RWPE2 (cell line): ENCODE measurements at regions not wholly inside any gene's neighbourhood (a gene's known extent, or its start where the extent isn't known, plus 50 kb on each side); places are given as distances from the start of the nearest gene placed in this dataset.

Experiments
- ATAC-seq: fragments of 200-7000 bp; cut with Tn5 transposase; 3 replicates; pipeline ENCODE4 v1.9.1; 2021; ENCODE audit warnings: low read depth
- DNase-seq: peaks from one replicate; pipeline ENCODE4 v3.0.0-alpha.2; 2020; ENCODE audit warnings: low spot score
- H3K27ac ChIP-seq: fragments of 450-650 bp; 2 replicates; pipeline ENCODE4 v1.5.1; 2017; ENCODE audit warnings: mild to moderate bottlenecking; ENCODE audit not compliant: poor library complexity, severe bottlenecking
- H3K27me3 ChIP-seq: fragments of 250-450 bp; sonication (Bioruptor Pico); 2 replicates; pipeline ENCODE4 v1.5.1; 2021; ENCODE audit warnings: mild to moderate bottlenecking, moderate library complexity; ENCODE audit not compliant: insufficient read depth, poor library complexity, severe bottlenecking
- H3K36me3 ChIP-seq: fragments of 250-450 bp; sonication (Bioruptor Pico); 2 replicates; pipeline ENCODE4 v1.5.1; 2020; ENCODE audit warnings: low read depth, mild to moderate bottlenecking, moderate library complexity
- H3K4me1 ChIP-seq: fragments of 250-450 bp; sonication (Bioruptor Pico); 2 replicates; pipeline ENCODE4 v1.5.1; 2021; ENCODE audit warnings: mild to moderate bottlenecking, moderate library complexity; ENCODE audit not compliant: insufficient read depth, poor library complexity, severe bottlenecking
- H3K4me3 ChIP-seq: fragments of 250-450 bp; sonication (Bioruptor Pico); 2 replicates; pipeline ENCODE4 v1.5.1; 2021; ENCODE audit warnings: mild to moderate bottlenecking, moderate library complexity; ENCODE audit not compliant: severe bottlenecking
- H3K9me3 ChIP-seq: fragments of 250-450 bp; sonication (Bioruptor Pico); 2 replicates; pipeline ENCODE4 v1.5.1; 2021; ENCODE audit warnings: mild to moderate bottlenecking, moderate library complexity; ENCODE audit not compliant: severe bottlenecking
- CTCF ChIP-seq: fragments of 450-650 bp; IDR thresholded peaks from one replicate; pipeline ENCODE4 v1.5.1; 2017; ENCODE audit warnings: mild to moderate bottlenecking, moderate library complexity; ENCODE audit not compliant: poor library complexity, severe bottlenecking

- Histone ChIP-seq H3K4me3 (no peak overlapping the region), H3K9me3 (no peaks in the 10 kb centered on the region), H3K4me1 (no peaks in the 10 kb centered on the region), H3K27me3 (no peaks in the 10 kb centered on the region), H3K27ac (no peak overlapping the region), H3K36me3 (no peaks in the 10 kb centered on the region)
- ATAC-seq (no peak), DNase-seq (no peak)
- no peak for TF ChIP-seq CTCF
Observed at GRCh38 chrX:68915778-68916177, 87.0 kb downstream of the EFNB1 start.

- Histone ChIP-seq H3K9me3 (no peaks in the 10 kb centered on the region), H3K4me1 (no peaks in the 10 kb centered on the region), H3K36me3 (no peaks in the 10 kb centered on the region), H3K4me3 (no peak overlapping the region), H3K27me3 (no peaks in the 10 kb centered on the region), H3K27ac (no peak overlapping the region)
- TF ChIP-seq CTCF: no peak
- ATAC-seq: no peak
- DNase-seq: no peak
Observed at GRCh38 chrX:68914479-68914946, 85.7 kb downstream of the EFNB1 start.

GRCh38 chrX:68913249-68913547 is 84.4 kb downstream of the EFNB1 start:
- H3K27ac ChIP-seq: no peak overlapping the region
- TF ChIP-seq CTCF: no peak
- no peaks in the 10 kb centered on the region for H3K4me1 ChIP-seq
- DNase-seq: no peak
- ATAC-seq: no peak
- H3K9me3 ChIP-seq: no peaks in the 10 kb centered on the region
- no peaks in the 10 kb centered on the region for H3K36me3 ChIP-seq
- H3K27me3 ChIP-seq: no peaks in the 10 kb centered on the region
- no peak overlapping the region for H3K4me3 ChIP-seq

GRCh38 chrX:68912113-68912512 is 83.3 kb downstream of the EFNB1 start:
- H3K4me1 ChIP-seq: no peaks in the 10 kb centered on the region
- H3K9me3 ChIP-seq: no peaks in the 10 kb centered on the region
- no peaks in the 10 kb centered on the region for H3K36me3 ChIP-seq
- DNase-seq (no peak), ATAC-seq (no peak)
- TF ChIP-seq CTCF: no peak
- H3K27ac ChIP-seq: no peak overlapping the region
- H3K27me3 ChIP-seq: no peaks in the 10 kb centered on the region
- no peak overlapping the region for H3K4me3 ChIP-seq

- H3K36me3 ChIP-seq: no peaks in the 10 kb centered on the region
- no peak for TF ChIP-seq CTCF
- no peaks in the 10 kb centered on the region for H3K9me3 ChIP-seq
- DNase-seq (no peak), ATAC-seq (no peak)
- H3K27me3 ChIP-seq: no peaks in the 10 kb centered on the region
- H3K27ac ChIP-seq: no peak overlapping the region
- H3K4me1 ChIP-seq: no peaks in the 10 kb centered on the region
- no peak overlapping the region for H3K4me3 ChIP-seq
Observed at GRCh38 chrX:68910731-68911428, 82.1 kb downstream of the EFNB1 start.
